Nucleus accumbens (tissue), 56 donors: ENCODE measurements at regions not wholly inside any gene's neighbourhood (a gene's known extent, or its start where the extent isn't known, plus 50 kb on each side); places are given as distances from the start of the nearest gene placed in this dataset.

Source experiments
- DNase-seq, 56 donors: peaks; one replicate each; lab custom pipeline; 2025; lab: John Stamatoyannopoulos, UW

- DNase-seq, result no peak
Observed at GRCh38 chr4:53658029-53658428, 66.7 kb upstream of the LNX1 start.

GRCh38 chr4:53656421-53656981 lies 65.2 kb upstream of the LNX1 start:
- no peak for DNase-seq

GRCh38 chr4:53654300-53654758 lies 63.0 kb upstream of the LNX1 start:
- no peak for DNase-seq

GRCh38 chr4:53653484-53654053 lies 62.3 kb upstream of the LNX1 start:
- no peak for DNase-seq

- DNase-seq, result no peak
Observed at GRCh38 chr4:53651156-53651735, 60.0 kb upstream of the LNX1 start.

GRCh38 chr4:53649357-53649756 lies 58.1 kb upstream of the LNX1 start:
- no peak for DNase-seq

GRCh38 chr4:53647547-53647946 lies 56.3 kb upstream of the LNX1 start:
- DNase-seq, result no peak

- DNase-seq, result no peak
Observed at GRCh38 chr4:53646795-53647194, 55.5 kb upstream of the LNX1 start.

- no peak for DNase-seq
Observed at GRCh38 chr4:53645108-53645507, 53.8 kb upstream of the LNX1 start.

GRCh38 chr4:53644607-53645006 lies 53.3 kb upstream of the LNX1 start:
- no peak for DNase-seq
